GM21737 (cell line): ENCODE measurements at regions not wholly inside any gene's neighbourhood (a gene's known extent, or its start where the extent isn't known, plus 50 kb on each side); places are given as distances from the start of the nearest gene placed in this dataset.

Experiments
- ATAC-seq: cut with Tn5 transposase; IDR thresholded peaks from one replicate; pipeline ENCODE4 v1.9.1; 2021; ENCODE audit warnings: mild to moderate bottlenecking, moderate library complexity; ENCODE audit not compliant: unreplicated experiment

- no peak for ATAC-seq
Observed at GRCh38 chr3:152516216-152516615, 247.5 kb downstream of the MBNL1 start.

- no peak for ATAC-seq
Observed at GRCh38 chr3:152517502-152517901, 248.8 kb downstream of the MBNL1 start.

DNA sequence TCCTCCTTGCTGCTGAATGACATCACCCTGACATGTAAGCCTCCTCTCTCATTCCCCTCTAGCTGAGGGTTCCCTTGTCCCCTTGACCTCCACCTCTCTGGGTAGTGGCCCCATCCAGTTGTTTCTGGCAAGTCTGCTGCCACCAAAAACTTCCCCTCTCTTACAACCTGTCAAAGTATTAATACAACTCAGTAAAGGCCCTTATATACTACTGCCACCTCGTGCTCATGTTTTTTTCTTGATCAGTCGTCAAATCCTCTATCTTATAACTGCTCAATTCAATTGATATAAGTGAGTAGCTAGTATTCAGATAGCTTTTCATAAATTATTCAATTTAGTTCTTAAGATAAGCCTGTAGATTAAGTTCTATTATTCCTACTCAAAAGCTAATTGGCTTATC lies 249.6 kb downstream of the MBNL1 start:
- no peak for ATAC-seq

GRCh38 chr3:152519376-152519775 lies 250.6 kb downstream of the MBNL1 start:
- no peak for ATAC-seq

DNA sequence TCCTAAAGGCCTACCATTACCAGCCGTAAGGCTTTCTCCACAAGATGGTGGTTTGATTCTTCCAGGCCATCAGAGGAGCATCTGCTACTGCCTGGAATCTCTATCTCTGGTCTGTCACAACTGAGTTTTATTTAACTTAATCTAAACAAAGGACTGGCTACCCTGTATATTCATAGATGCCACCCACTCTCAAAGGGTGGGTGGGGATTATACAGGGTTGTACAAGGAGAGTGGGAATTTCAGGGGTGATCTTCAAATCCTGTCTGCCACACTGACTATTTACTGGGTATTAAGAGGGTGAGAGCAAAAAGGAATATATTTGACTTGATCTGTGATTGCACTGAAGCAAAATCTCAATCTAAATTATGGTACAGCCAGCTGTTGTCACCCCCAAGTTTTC lies 253.3 kb downstream of the MBNL1 start:
- ATAC-seq = no peak

DNA sequence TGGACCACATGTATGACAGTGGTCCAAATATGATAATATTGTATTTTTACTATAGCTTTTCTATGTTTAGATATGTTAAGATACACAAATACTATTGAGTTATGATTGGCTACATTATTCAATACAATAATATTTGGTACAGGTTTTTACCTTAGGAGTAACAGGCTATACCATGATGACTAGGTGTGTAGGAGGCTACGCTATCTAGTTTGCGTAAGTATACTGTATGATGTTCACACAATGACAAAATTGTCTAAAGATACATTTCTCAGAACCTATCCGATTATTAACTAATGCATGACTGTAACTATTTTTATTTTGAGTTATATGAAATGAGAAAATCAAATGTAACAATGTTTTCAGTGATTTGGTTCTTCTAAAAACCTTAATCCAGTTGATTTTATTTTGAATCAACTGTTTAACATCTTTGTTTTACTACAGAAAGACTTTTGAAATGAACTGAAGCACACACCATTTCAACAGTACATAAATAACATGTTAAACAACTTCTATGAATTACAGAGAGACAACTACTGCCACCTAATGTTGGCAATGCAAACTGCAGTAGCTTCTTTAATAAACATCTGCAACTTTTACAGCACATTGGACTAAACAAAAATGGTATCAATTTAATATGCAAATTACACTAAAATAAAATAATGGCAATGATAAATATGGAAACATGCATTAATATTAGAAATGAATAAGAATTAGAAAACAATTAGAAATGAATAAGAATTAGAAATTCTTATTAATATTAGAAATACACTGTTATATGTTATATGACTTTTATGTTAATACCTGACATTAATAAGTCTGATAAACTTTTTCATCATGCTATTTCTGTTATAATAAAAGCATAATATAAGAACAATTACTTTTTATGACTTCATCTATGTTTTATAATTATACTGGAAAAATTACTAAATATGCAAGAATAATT lies 255.7 kb downstream of the MBNL1 start:
- peak; percentile 61 for ATAC-seq

DNA sequence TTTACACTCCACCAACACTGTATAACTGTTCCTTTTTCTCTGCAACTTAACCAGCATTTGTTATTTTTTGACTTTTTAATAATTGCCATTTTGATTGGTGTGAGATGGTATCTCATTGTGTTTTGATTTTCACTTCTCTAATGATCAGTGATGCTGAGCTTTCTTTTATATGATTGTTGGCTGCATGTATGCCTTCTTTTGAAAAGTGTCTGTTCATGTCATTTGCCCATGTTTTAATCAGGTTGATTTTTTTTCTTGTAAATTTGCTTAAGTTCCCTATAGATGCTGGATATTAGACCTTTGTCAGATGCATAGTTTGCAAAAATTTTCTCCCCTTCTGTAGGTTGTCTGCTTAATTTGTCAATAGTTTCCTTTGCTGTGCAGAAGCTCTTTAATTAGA lies 263.0 kb downstream of the MBNL1 start:
- ATAC-seq = no peak

DNA sequence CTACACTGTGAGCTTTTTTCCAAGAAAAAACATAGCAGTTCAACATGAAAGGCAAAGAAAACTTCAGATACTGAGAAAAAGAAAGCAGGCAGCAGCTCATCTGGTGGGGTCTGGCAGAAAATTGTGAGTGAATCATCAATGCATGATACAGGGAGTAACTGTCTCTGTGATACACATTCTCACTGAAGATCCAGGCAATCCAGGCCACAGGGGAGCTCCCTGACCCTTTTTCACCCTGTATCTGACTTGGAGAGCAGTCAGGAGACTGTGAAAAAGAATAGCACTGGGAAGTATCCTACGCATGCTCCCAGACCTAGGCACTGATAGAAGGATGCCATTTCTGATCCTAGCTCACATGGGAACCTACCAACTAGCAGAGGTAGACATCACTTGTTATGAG lies 269.8 kb downstream of the MBNL1 start:
- ATAC-seq = no peak

- no peak for ATAC-seq
Observed at GRCh38 chr3:152539191-152539764, 270.5 kb downstream of the MBNL1 start.

GRCh38 chr3:152540120-152540519 lies 271.4 kb downstream of the MBNL1 start:
- ATAC-seq = no peak

GRCh38 chr3:152547153-152547552 lies 278.4 kb downstream of the MBNL1 start:
- ATAC-seq = no peak

DNA sequence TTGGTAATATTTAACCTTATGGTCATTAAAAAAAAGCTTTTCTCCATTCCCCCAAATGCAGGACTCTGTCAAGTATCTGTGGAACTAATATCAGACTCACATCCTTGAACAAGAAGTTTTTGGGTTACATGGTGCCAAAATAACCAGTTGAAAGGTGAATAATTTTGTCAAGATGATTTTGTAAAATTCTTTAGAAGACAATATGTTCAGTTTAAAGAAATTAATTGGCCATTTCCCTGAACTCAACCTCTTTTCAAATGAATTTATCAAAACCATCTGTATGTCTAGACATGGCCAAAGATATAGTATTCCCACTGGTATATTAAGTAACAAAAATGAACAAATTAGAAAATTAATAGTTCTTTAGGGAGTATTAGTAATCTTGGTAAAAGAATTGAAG lies 280.5 kb downstream of the MBNL1 start:
- ATAC-seq = no peak

DNA sequence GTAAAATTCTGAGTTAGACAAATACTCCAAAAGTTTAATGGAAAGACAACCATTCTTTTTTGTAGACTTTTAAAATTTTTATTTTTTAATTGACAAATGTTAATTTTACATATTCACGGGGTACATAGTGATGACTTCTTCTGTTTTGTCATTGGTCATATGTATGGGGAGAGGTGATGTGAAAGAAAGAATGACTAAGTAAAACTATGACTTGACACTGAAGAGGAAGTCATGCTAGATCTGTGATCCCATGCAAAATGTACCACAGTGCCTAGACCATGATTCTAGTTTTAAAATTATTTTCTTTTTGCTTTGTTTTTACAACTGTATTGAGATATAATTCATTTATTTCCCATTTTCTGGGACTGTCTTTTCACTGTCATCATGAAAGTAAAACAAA lies 281.6 kb downstream of the MBNL1 start:
- ATAC-seq = no peak

DNA sequence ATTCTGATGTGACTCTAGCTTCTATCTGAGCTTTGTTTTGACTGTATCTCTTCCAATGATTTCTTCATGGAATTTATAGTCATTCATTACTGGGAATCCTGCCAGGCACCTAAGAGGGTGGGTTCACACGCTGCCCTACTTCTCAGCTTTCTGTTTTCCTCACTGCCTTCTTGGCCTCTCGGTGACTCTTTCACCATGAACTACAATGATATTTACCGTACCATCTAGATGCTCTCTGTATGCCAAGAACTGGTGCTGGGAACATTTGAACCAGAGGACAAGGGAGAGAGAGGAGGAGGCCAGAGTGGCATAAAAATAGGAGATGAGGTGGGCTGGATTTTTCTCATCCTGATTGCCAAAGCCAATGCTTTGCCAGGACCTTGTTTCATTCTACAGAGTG lies 280.0 kb upstream of the P2RY1 start:
- no peak for ATAC-seq

DNA sequence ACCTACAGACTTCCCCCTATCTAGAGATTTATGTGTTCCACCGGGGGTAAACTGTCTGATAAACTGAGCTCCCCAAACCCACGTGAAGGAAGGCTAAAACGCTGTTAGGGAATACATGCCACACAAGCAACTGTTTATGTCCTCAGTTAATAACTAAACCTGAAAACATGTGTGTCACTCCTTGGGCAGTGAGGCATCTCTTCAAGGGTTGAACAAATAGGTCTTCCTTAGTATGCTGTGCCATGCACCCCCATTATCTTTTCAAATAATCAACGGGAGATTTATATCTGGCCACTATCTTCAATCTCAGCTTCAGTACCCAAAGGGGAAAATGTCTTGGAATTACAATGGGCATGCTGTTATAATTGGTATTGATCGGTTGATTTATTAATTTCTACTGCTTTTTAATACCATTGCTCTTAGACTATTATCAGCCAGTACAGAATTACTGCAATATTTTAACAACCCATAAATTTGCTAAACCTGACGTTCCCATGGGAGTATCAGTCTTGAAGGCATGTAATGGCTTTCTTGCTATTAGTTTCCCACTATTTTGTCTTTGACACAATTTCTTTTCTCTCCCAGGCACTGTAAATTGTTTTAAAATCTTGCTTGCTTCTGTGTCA lies 279.2 kb upstream of the P2RY1 start:
- ATAC-seq = no peak

DNA sequence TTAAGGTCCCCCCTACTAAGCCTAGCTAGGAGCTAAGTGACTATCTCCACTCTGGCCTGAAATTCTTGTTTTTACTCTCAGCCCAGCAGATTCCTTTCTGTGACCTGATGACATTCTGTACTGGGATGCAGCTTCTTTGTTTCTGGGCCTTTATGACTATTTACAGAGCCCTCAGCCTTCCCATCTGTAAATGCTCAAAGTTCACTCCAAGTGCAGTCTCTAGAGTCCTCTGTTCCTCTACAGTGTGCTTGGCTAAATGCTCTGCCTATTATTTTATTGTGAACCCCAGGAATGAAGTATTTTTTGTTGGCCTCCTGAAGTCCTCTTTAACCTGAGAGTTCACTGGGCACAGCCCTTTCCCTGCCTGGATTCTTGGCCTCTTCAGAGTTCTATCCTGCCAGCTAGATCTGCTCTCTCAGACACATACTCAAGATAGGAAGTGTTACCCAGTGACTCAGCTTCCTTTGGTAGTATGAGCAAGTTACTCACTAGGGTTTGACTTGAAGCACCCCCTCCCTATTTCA lies 278.1 kb upstream of the P2RY1 start:
- peak; percentile 75 for ATAC-seq

GRCh38 chr3:152557302-152557999 lies 277.5 kb upstream of the P2RY1 start:
- peak; percentile 62 for ATAC-seq

DNA sequence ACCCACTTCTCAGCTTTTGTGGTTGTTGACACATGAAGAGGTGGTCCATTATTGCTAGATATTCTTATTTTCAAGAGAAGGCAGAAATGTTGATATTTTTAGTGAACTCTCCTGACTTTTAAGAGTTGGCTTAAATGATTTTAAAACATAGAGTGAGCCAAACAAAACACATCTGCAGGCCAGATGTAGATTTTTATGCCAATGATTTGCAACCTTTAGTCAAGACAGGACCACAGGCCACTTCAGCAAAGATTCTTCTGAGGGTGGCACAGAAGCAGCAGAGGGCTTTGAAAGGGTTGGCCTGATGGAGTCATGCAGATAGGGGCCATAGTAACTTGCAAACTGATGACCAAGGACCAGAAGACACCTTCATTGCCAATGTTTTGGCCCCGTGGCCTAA lies 276.5 kb upstream of the P2RY1 start:
- ATAC-seq = no peak

- ATAC-seq = no peak
Observed at GRCh38 chr3:152559246-152559645, 275.7 kb upstream of the P2RY1 start.

GRCh38 chr3:152564459-152564858 lies 270.5 kb upstream of the P2RY1 start:
- no peak for ATAC-seq

DNA sequence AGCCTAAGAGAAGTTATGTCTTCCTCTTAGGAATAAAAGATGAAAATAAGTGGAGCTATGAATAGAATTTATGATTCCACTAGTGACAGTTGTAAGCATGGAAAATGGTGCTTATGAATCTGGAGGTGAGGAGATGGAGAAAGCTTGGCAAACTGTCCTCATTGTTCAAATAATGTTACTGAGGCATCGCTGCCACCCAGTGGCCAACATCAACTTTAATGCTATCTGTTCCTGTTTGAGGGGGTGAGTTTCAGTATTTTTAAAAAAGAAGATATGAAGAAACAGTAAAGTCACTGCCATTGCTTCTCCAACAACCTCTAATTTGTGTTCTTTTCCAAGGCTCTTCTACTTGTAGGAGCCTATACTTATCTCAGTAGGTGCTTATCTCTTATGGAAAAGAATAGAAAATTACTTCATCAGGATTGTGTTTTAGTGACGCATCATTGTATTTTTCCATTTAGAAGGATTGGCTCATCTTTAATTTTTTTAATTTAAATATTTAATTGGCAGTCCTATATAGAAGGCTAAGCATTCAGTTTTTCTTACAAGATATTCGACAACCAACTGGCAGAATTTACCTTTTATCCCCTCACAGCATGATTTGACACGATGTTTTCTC lies 260.4 kb upstream of the P2RY1 start:
- ATAC-seq = peak; percentile 83
